ENCODE measurements at regions not wholly inside any gene's neighbourhood (a gene's known extent, or its start where the extent isn't known, plus 50 kb on each side); places are given as distances from the start of the nearest gene placed in this dataset.

GRCh38 chr1:73772941-73773340 lies 425.0 kb downstream of the LRRIQ3 start:
- TF ChIP-seq POLR2A (IDR thresholded peaks at IDR 0.05): no peak
- no peak for TF ChIP-seq EP300 (IDR thresholded peaks at IDR 0.05)

Measured in ovary (tissue), 1 donor.